CD4-positive, alpha-beta memory T cell (primary cell): ENCODE measurements at regions not wholly inside any gene's neighbourhood (a gene's known extent, or its start where the extent isn't known, plus 50 kb on each side); places are given as distances from the start of the nearest gene placed in this dataset.

ENCODE experiments used
- CTCF ChIA-PET: fragments of 350-600 bp; sonication (Branson Sonifier 250); formaldehyde crosslinking; loops from one replicate; lab custom pipeline; 2021; ENCODE audit warnings: inconsistent platforms; ENCODE audit not compliant: partially characterized antibody; lab: Charles Lee
- POLR2A ChIA-PET: fragments of 350-600 bp; sonication (Branson Sonifier 250); formaldehyde crosslinking; loops from one replicate; lab custom pipeline; 2021; ENCODE audit not compliant: partially characterized antibody; lab: Charles Lee
- DNase-seq, 5 donors: peaks; one replicate each; pipeline versions ENCODE4 v3.0.0 to v3.0.0-alpha.2; 2020 to 2022; ENCODE audit warnings: mixed read lengths in 1 of 5
- H3K27ac ChIP-seq: one replicate; pipeline ENCODE4 v1.7.0; 2013; ENCODE audit warnings: low read depth, low read length
- H3K27me3 ChIP-seq: 2 replicates; pipeline ENCODE4 v1.7.0; 2013; ENCODE audit warnings: mild to moderate bottlenecking, low read length, moderate library complexity; ENCODE audit not compliant: insufficient read depth
- H3K36me3 ChIP-seq: 2 replicates; pipeline ENCODE4 v1.7.0; 2013; ENCODE audit warnings: mild to moderate bottlenecking, low read length, moderate library complexity; ENCODE audit not compliant: insufficient read depth
- H3K4me1 ChIP-seq: 2 replicates; pipeline ENCODE4 v1.7.0; 2013; ENCODE audit warnings: mild to moderate bottlenecking, low read length, moderate library complexity; ENCODE audit not compliant: insufficient read depth
- H3K4me3 ChIP-seq, 2 donors: one replicate each; pipeline ENCODE4 v1.7.0; 2013; ENCODE audit warnings: low read length in 2 of 2, mild to moderate bottlenecking in 1 of 2
- H3K9me3 ChIP-seq, 2 donors: one replicate each; pipeline ENCODE4 v1.7.0; 2013; ENCODE audit warnings: low read length in 2 of 2, control low read depth in 1 of 2; ENCODE audit not compliant: control insufficient read depth in 1 of 2
- H3K27ac Mint-ChIP-seq, 7 donors: one replicate each; pipeline ENCODE4 v1.8.0; 2020 to 2021; ENCODE audit warnings: mixed read lengths in 7 of 7, mild to moderate bottlenecking in 6 of 7, inconsistent platforms in 3 of 7, moderate library complexity in 3 of 7
- H3K27me3 Mint-ChIP-seq, 2 donors: one replicate each; pipeline ENCODE4 v1.8.0; 2020 to 2021; ENCODE audit warnings: mixed read lengths in 2 of 2
- H3K36me3 Mint-ChIP-seq, 2 donors: one replicate each; pipeline ENCODE4 v1.8.0; 2020 to 2021; ENCODE audit warnings: mixed read lengths in 2 of 2, inconsistent platforms in 1 of 2, mild to moderate bottlenecking in 1 of 2
- H3K4me1 Mint-ChIP-seq, 4 donors: one replicate each; pipeline ENCODE4 v1.8.0; 2020 to 2021; ENCODE audit warnings: mixed read lengths in 4 of 4, mild to moderate bottlenecking in 1 of 4
- H3K4me3 Mint-ChIP-seq, 8 donors: one replicate each; pipeline ENCODE4 v1.8.0; 2020 to 2021; ENCODE audit warnings: mixed read lengths in 8 of 8, mild to moderate bottlenecking in 7 of 8, moderate library complexity in 6 of 8, inconsistent platforms in 3 of 8
- H3K9me3 Mint-ChIP-seq, 8 donors: one replicate each; pipeline ENCODE4 v1.8.0; 2020 to 2021; ENCODE audit warnings: mixed read lengths in 8 of 8, mild to moderate bottlenecking in 5 of 8, inconsistent platforms in 3 of 8, moderate library complexity in 1 of 8
- intact Hi-C: fragments of 100-400 bp; cut with micrococcal nuclease; formaldehyde crosslinking; loops from one replicate; pipeline ENCODE4 v1.15.1; 2023

GRCh38 chr3:181410870-181411269 lies 300.9 kb upstream of the SOX2 start:
- CTCF ChIA-PET = no interaction called here
- POLR2A ChIA-PET = no interaction called here
- Histone ChIP-seq H3K9me3 (peaks cover 0 to 4% of the 10 kb centered on the region in 2 donors), H3K27ac (no peak overlapping the region), H3K36me3 (no peaks in the 10 kb centered on the region), H3K27me3 (no peaks in the 10 kb centered on the region), H3K4me1 (no peaks in the 10 kb centered on the region), H3K4me3 (no peak overlapping the region)
- no peak overlapping the region for H3K27ac Mint-ChIP-seq
- no peaks in the 10 kb centered on the region for H3K36me3 Mint-ChIP-seq
- intact Hi-C loops = no loop called here
- H3K4me1 Mint-ChIP-seq = no peaks in the 10 kb centered on the region
- peaks cover 2 to 11% (median 6%) of the 10 kb centered on the region in 8 donors for H3K9me3 Mint-ChIP-seq
- DNase-seq = no peak
- no peaks in the 10 kb centered on the region for H3K27me3 Mint-ChIP-seq
- no peak overlapping the region for H3K4me3 Mint-ChIP-seq

GRCh38 chr3:181403876-181404660 lies 307.7 kb upstream of the SOX2 start:
- ChIA-PET CTCF (no interaction called here), POLR2A (no interaction called here)
- no peaks in the 10 kb centered on the region for H3K27me3 ChIP-seq
- no peaks in the 10 kb centered on the region for H3K9me3 ChIP-seq
- intact Hi-C loops = no loop called here
- no peak overlapping the region for H3K27ac Mint-ChIP-seq
- peaks cover 0 to 4% of the 10 kb centered on the region in 2 donors for H3K36me3 Mint-ChIP-seq
- no peaks in the 10 kb centered on the region for H3K27me3 Mint-ChIP-seq
- no peaks in the 10 kb centered on the region for H3K4me1 ChIP-seq
- H3K27ac ChIP-seq = no peak overlapping the region
- no peak for DNase-seq
- H3K9me3 Mint-ChIP-seq = peaks cover 8 to 39% (median 20%) of the 10 kb centered on the region in 8 donors
- H3K4me1 Mint-ChIP-seq = no peaks in the 10 kb centered on the region
- no peak overlapping the region for H3K4me3 Mint-ChIP-seq
- no peak overlapping the region for H3K4me3 ChIP-seq
- no peaks in the 10 kb centered on the region for H3K36me3 ChIP-seq

GRCh38 chr3:181402347-181402746 lies 309.4 kb upstream of the SOX2 start:
- Histone ChIP-seq H3K4me1 (no peaks in the 10 kb centered on the region), H3K27me3 (no peaks in the 10 kb centered on the region), H3K4me3 (no peak overlapping the region), H3K36me3 (no peaks in the 10 kb centered on the region), H3K9me3 (no peaks in the 10 kb centered on the region), H3K27ac (no peak overlapping the region)
- H3K9me3 Mint-ChIP-seq = peaks cover 6 to 39% (median 17%) of the 10 kb centered on the region in 8 donors
- DNase-seq = no peak
- no peaks in the 10 kb centered on the region for H3K27me3 Mint-ChIP-seq
- H3K4me1 Mint-ChIP-seq = no peaks in the 10 kb centered on the region
- POLR2A ChIA-PET = no interaction called here
- no peak overlapping the region for H3K4me3 Mint-ChIP-seq
- CTCF ChIA-PET = no interaction called here
- peaks cover 0 to 4% of the 10 kb centered on the region in 2 donors for H3K36me3 Mint-ChIP-seq
- intact Hi-C loops = no loop called here
- H3K27ac Mint-ChIP-seq = no peak overlapping the region

- Histone ChIP-seq H3K9me3 (no peaks in the 10 kb centered on the region), H3K4me1 (no peaks in the 10 kb centered on the region), H3K27me3 (no peaks in the 10 kb centered on the region), H3K4me3 (no peak overlapping the region), H3K36me3 (no peaks in the 10 kb centered on the region), H3K27ac (no peak overlapping the region)
- ChIA-PET CTCF (interaction anchor here (1.3 kb wide), 1 partner anchor 10 kb away, joined by 3 read pairs; no protein-coding TSS in a partner anchor), POLR2A (no interaction called here)
- Mint-ChIP-seq H3K36me3 (no peaks in the 10 kb centered on the region), H3K4me3 (no peak overlapping the region), H3K4me1 (no peaks in the 10 kb centered on the region), H3K27me3 (no peaks in the 10 kb centered on the region), H3K27ac (no peak overlapping the region), H3K9me3 (peaks cover 8 to 41% (median 15%) of the 10 kb centered on the region in 8 donors)
- intact Hi-C loops = no loop called here
- DNase-seq = no peak
These were observed 326.8 kb upstream of the SOX2 start for GRCh38 chr3:181384970-181385369.

GRCh38 chr3:181383760-181384159 lies 328.0 kb upstream of the SOX2 start:
- Mint-ChIP-seq H3K27ac (no peak overlapping the region), H3K27me3 (no peaks in the 10 kb centered on the region), H3K4me3 (no peak overlapping the region), H3K4me1 (no peaks in the 10 kb centered on the region), H3K36me3 (no peaks in the 10 kb centered on the region), H3K9me3 (peaks cover 8 to 42% (median 16%) of the 10 kb centered on the region in 8 donors)
- Histone ChIP-seq H3K36me3 (no peaks in the 10 kb centered on the region), H3K4me1 (no peaks in the 10 kb centered on the region), H3K9me3 (no peaks in the 10 kb centered on the region), H3K27ac (no peak overlapping the region), H3K4me3 (no peak overlapping the region), H3K27me3 (no peaks in the 10 kb centered on the region)
- no peak for DNase-seq
- POLR2A ChIA-PET = no interaction called here
- intact Hi-C loops = no loop called here
- CTCF ChIA-PET = interaction anchor here (1.3 kb wide), 1 partner anchor 9 kb away, joined by 3 read pairs; no protein-coding TSS in a partner anchor

GRCh38 chr3:181383201-181383600 lies 328.5 kb upstream of the SOX2 start:
- Mint-ChIP-seq H3K27ac (no peak overlapping the region), H3K4me3 (no peak overlapping the region), H3K27me3 (no peaks in the 10 kb centered on the region), H3K36me3 (no peaks in the 10 kb centered on the region), H3K4me1 (no peaks in the 10 kb centered on the region), H3K9me3 (peaks cover 8 to 42% (median 18%) of the 10 kb centered on the region in 8 donors)
- Histone ChIP-seq H3K9me3 (no peaks in the 10 kb centered on the region), H3K36me3 (no peaks in the 10 kb centered on the region), H3K4me1 (no peaks in the 10 kb centered on the region), H3K27ac (no peak overlapping the region), H3K27me3 (no peaks in the 10 kb centered on the region), H3K4me3 (no peak overlapping the region)
- ChIA-PET POLR2A (no interaction called here), CTCF (no interaction called here)
- no peak for DNase-seq
- intact Hi-C loops = no loop called here

GRCh38 chr3:181382656-181383055 lies 329.1 kb upstream of the SOX2 start:
- POLR2A ChIA-PET = no interaction called here
- no peak for DNase-seq
- no peaks in the 10 kb centered on the region for H3K36me3 Mint-ChIP-seq
- intact Hi-C loops = no loop called here
- H3K27me3 Mint-ChIP-seq = no peaks in the 10 kb centered on the region
- Histone ChIP-seq H3K36me3 (no peaks in the 10 kb centered on the region), H3K27ac (no peak overlapping the region), H3K4me3 (no peak overlapping the region), H3K4me1 (no peaks in the 10 kb centered on the region), H3K27me3 (no peaks in the 10 kb centered on the region), H3K9me3 (no peaks in the 10 kb centered on the region)
- H3K4me3 Mint-ChIP-seq = no peak overlapping the region
- CTCF ChIA-PET = no interaction called here
- no peak overlapping the region for H3K27ac Mint-ChIP-seq
- no peaks in the 10 kb centered on the region for H3K4me1 Mint-ChIP-seq
- peaks cover 6 to 48% (median 18%) of the 10 kb centered on the region in 8 donors for H3K9me3 Mint-ChIP-seq
